Esophagus squamous epithelium (tissue), 4 donors: ENCODE measurements at regions not wholly inside any gene's neighbourhood (a gene's known extent, or its start where the extent isn't known, plus 50 kb on each side); places are given as distances from the start of the nearest gene placed in this dataset.

Experiments used
- POLR2A ChIP-seq, 4 donors: fragments of 450-650 bp; IDR thresholded peaks; one replicate each; pipeline ENCODE4 v1.6.1; 2017; ENCODE audit warnings: antibody characterized with exemption in 4 of 4, mild to moderate bottlenecking in 4 of 4, moderate library complexity in 3 of 4
- TF ChIP-seq, protein P1 (sequence below), 6 experiments: fragments of 450-650 bp in 4 of 6; fragments of 200-600 bp in 2 of 6; sonication (generic) in 2 of 6; IDR thresholded peaks; one replicate each; pipeline ENCODE4 v1.5.1; 2016 to 2019; ENCODE audit warnings: antibody characterized with exemption in 6 of 6, mild to moderate bottlenecking in 4 of 6, moderate library complexity in 4 of 6

DNA sequence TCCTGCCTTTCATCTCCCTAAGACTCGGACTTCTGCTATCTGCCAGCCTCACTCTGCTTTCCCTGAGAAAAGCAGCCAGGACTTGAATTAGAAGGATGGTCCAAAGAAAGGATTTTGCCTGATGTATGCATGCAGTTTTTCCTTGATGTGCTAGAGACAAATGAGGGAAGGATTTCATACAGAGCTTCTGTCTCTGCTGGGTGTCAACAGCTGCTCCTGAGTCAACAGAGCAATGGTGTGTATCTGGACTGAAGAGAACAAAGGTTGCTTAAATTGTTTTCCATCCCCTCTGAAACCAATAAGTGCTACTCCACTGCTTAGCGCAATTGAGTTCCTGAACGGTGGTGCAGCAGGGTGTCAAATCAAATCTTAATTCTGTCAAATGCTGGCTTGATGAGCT, 680.6 kb upstream of the C16orf82 start:
- TF ChIP-seq, protein P1, sequence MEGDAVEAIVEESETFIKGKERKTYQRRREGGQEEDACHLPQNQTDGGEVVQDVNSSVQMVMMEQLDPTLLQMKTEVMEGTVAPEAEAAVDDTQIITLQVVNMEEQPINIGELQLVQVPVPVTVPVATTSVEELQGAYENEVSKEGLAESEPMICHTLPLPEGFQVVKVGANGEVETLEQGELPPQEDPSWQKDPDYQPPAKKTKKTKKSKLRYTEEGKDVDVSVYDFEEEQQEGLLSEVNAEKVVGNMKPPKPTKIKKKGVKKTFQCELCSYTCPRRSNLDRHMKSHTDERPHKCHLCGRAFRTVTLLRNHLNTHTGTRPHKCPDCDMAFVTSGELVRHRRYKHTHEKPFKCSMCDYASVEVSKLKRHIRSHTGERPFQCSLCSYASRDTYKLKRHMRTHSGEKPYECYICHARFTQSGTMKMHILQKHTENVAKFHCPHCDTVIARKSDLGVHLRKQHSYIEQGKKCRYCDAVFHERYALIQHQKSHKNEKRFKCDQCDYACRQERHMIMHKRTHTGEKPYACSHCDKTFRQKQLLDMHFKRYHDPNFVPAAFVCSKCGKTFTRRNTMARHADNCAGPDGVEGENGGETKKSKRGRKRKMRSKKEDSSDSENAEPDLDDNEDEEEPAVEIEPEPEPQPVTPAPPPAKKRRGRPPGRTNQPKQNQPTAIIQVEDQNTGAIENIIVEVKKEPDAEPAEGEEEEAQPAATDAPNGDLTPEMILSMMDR (IDR thresholded peaks at IDR 0.05), result no peak
- no peak for TF ChIP-seq POLR2A (IDR thresholded peaks at IDR 0.05)
